AG10803 (cell line): ENCODE measurements at regions not wholly inside any gene's neighbourhood (a gene's known extent, or its start where the extent isn't known, plus 50 kb on each side); places are given as distances from the start of the nearest gene placed in this dataset.

Experiments used
- DNase-seq: peaks from one replicate; pipeline ENCODE4 v3.0.0; 2010; ENCODE audit warnings: low read depth
- H3K4me3 ChIP-seq: 2 replicates; pipeline ENCODE4 v1.5.1; 2011; ENCODE audit warnings: mild to moderate bottlenecking, low read length, control low read depth
- TF ChIP-seq, protein P1 (sequence below): conservative IDR thresholded peaks from 2 replicates; pipeline ENCODE4 v1.5.1; 2011; ENCODE audit warnings: mild to moderate bottlenecking, low read length, control low read depth, inconsistent platforms

DNA sequence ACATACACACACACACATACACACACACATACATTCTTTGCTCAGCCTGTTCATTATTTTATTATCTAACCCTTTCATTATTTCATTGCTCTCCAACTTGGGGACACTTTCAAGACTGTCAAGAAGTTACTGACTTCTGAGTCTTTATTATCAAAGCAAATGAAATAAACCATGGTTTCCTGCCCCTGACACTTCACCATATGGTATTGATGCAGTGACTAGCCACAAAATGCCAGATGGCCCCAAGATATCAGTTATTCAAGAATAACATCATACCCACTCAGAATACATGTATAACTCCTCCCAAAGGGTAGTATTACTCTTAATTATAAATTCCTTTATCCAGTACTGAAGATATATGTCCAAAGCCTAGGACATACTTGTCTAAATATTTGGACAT, 197.3 kb downstream of the MRPL39 start:
- TF ChIP-seq, protein P1, sequence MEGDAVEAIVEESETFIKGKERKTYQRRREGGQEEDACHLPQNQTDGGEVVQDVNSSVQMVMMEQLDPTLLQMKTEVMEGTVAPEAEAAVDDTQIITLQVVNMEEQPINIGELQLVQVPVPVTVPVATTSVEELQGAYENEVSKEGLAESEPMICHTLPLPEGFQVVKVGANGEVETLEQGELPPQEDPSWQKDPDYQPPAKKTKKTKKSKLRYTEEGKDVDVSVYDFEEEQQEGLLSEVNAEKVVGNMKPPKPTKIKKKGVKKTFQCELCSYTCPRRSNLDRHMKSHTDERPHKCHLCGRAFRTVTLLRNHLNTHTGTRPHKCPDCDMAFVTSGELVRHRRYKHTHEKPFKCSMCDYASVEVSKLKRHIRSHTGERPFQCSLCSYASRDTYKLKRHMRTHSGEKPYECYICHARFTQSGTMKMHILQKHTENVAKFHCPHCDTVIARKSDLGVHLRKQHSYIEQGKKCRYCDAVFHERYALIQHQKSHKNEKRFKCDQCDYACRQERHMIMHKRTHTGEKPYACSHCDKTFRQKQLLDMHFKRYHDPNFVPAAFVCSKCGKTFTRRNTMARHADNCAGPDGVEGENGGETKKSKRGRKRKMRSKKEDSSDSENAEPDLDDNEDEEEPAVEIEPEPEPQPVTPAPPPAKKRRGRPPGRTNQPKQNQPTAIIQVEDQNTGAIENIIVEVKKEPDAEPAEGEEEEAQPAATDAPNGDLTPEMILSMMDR = no peak
- no peak for DNase-seq
- H3K4me3 ChIP-seq = no peak overlapping the region

DNA sequence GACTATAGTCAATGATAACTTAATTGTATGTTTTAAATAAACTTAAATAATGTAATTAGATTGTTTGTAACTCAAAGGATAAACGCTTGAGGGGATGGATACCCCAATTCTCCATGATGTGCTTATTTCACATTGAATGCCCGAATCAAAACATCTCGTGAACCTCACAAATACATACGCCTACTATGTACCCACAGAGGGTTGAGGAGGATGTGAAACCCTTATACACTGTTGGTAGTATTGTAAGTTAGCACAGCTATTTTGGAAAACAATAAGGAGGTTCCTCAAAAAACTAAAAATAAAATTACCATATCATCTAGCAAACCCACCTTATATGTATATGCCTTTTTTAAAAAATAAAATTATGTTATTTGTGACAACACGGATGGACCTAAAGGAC, 198.6 kb downstream of the MRPL39 start:
- no peak overlapping the region for H3K4me3 ChIP-seq
- TF ChIP-seq, protein P1 = no peak
- no peak for DNase-seq

DNA sequence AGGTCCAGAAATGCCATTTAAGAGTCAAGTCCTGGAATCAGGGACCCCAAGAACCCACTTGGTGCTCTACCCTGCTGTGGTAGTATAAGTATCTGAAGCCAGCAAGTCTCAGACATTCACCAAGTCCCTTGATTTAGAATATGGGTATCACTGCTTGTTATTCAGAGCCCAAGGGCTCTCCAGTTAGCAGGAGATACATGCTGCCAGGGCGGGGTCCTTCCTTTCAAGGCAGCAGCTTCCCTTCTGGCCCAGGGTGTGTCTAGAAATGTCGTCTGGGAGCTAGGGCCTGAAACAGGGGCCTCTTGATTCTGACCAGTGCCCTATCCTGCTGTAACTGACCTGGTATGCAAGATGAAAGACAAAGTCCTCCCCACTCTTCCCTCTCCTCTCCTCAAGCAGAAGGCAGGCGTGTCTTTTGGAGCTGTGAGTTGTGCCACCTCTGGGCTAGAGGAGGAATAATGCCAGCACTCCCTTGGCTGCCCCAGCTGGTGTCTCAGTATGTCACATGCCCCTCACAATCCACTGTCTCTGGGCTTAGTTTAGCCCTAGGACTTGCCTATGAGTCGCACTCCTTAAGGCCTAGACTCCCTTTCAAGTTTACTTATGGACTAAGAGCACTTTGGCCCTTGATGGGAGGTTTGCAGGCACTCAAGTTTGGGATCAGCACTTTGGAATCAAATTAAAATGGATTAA, 200.2 kb downstream of the MRPL39 start:
- no peak for DNase-seq
- H3K4me3 ChIP-seq = no peak overlapping the region
- TF ChIP-seq, protein P1 = no peak

DNA sequence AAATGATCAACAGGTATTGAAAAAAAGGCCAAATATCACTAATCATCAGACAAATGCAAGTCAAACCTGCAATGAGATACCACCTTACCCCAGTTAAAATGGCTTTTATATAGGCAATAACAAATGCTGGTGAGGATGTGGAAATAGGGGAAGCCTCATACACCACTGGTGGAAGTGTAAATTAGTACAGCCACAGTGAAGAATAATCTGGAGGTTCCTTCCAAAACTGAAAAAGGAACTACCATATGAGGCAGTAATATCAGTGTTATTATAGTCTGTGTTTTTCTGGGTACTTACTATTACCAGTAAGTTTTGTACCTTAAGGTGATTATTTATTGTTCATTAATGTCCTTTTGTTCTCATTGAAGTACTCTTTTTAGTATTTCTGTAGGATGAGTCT, 201.3 kb downstream of the MRPL39 start:
- no peak for DNase-seq
- TF ChIP-seq, protein P1 = no peak
- no peak overlapping the region for H3K4me3 ChIP-seq

DNA sequence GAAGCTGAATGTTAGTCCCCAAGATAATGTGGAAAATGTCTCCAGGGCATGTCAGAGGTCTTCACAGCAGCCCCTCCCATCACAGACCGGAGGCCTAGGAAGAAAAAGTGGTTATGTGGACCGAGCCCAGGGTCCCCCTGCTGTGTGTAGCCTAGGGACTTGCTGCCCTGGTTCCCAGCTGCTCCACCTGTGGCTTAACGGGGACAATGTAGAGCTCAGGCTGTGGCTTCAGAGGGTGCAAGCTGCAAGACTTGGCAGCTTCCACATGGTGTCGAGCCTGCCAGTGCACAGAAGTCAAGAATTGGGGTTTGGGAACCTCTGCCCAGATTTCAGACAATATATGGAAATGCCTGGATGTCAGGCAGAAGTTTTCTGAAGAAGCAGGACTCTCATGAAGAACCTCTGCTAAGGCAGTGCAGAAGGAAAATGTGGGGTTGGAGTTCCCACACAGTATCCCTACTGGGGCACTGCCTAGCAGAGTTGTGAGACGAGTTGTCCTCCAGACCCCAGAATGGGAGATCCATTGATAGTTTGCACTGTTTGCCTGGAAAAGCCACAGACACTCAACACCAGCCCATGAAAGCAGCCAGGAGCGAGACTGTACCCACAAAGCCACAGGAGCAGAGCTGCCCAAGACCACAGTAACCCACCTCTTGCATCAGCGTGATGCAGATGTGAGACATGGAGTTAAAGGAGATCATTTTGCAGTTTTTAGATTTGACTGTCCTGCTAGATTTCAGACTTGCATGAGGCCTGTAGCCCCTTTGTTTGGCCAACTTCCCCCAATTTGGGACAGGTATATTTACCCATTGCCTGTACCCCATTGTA, 204.9 kb downstream of the MRPL39 start:
- no peak for DNase-seq

DNA sequence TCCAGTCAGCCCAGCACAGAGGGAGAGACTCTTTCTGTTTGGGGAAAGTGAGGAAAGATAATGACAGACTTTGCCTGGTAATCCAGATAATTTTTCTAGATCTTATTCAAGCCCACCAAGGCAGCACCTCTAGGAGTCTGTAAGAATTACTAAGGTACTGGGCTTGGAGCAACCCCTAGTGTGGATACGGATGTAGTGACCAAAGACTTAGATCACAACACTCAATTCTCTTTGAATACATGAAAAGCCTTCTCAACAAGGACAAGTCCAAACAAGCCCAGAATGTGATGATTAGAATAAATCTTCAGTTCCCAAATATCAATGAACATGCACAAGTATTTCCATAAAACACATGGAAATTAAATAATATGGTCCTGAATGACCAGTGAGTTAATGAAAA, 206.9 kb downstream of the MRPL39 start:
- TF ChIP-seq, protein P1 = no peak
- no peak for DNase-seq
- H3K4me3 ChIP-seq = no peak overlapping the region

More for the DNA sequence above, 204.9 kb downstream of the MRPL39 start:
- no peak overlapping the region for H3K4me3 ChIP-seq
- TF ChIP-seq, protein P1 = no peak

DNA sequence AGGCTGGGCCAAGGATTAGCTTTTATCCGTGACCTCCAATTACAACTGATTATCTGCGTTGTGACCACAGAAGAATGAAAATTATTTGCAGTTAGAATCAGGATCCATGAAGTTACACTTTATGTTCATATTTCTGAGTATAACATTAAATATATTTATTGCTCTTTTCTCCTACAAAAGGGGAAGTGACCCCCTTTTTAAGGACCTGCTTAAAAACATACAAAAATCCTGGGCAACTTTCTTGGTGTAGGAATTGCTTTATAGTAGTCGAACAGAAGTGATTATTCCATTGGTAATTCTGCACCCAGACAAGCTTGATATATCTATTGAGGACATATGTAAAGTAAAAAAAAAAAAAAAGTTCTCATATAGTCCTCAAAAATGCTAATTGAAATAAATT, 208.7 kb downstream of the MRPL39 start:
- TF ChIP-seq, protein P1 = no peak
- no peak overlapping the region for H3K4me3 ChIP-seq
- no peak for DNase-seq
